Activated CD4-positive, alpha-beta T cell treated with anti-CD3 and anti-CD28 coated beads for 48 hours (primary cell): ENCODE measurements at regions not wholly inside any gene's neighbourhood (a gene's known extent, or its start where the extent isn't known, plus 50 kb on each side); places are given as distances from the start of the nearest gene placed in this dataset.
"Not testable (repeated sequence)": the region's sequence is repeated elsewhere in the genome, so short reads cannot be mapped to it uniquely, and the experiment has no call there.

Source experiments
- DNase-seq: peaks from one replicate; pipeline ENCODE4 v3.0.0-alpha.2; 2020

DNA sequence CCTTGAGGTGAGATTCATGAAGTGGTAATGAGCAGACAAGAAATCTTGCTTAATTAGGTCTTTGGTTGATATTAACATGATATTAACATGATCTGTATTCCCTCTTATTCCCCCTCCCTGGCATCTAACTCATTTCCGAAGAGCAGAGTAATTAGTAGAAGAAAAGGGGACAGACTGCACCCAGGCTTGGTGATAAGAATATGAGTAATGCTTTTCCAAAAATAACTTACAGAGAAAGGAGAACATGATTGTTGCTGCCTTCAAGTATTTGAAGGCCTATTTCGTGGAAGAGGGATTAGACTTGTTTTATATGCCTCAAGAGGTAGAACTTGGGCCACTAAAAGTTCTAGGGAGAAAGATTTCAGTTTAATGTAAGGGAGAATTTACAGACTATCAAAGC is 130.6 kb upstream of the ATP5MC3 start:
- no peak for DNase-seq

DNA sequence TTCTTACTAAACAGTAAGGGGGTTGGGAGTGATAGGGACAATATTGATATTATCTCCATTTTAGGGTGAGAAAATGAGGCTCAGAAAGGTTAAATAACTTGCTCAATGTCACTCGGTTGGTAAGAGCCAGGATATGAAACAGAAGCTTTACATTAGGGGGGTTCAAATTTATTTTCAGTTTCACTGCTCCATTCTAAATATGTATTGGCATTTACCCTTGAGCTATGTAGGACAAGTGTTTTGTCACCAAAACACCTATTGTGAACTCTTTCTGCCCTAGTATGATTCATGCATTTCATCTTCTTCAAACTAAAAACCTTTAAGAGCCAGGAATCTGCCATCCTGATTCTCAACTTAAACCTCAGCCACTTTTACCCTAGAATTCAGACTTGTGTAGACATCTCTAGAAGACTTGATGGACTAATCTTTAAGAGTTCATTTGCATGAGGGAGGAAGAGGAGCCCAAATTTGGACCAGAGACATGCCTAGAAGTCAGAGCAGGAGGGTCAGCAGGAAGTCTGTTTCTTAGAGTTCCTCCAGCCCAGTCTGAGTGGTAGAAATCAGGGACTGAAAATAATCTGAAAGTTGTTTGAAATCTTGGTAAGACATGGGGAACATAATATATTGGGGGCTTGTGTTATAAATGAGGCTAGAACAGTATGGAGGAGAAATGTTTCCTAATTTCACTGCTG is 129.4 kb upstream of the ATP5MC3 start:
- no peak for DNase-seq

DNA sequence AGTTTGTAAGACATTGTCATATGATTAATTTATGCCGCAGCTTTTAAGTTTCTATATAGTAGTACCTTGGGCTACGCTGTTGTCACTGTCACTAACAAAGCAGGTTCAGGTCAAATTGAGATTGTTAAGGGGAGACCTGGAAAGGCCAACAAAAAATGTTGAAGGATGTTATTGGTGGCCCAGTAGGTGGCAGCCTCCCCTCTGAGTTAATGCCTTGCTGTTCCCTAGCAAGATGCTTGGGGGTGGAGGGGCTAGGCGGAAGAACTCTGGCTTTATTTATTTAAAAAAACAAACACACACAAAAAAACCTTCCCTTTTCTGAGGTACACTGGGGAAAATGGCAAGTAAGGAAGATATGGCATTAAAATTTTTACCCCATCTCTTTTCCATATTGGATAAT is 128.3 kb upstream of the ATP5MC3 start:
- DNase-seq = peak; percentile 8

DNA sequence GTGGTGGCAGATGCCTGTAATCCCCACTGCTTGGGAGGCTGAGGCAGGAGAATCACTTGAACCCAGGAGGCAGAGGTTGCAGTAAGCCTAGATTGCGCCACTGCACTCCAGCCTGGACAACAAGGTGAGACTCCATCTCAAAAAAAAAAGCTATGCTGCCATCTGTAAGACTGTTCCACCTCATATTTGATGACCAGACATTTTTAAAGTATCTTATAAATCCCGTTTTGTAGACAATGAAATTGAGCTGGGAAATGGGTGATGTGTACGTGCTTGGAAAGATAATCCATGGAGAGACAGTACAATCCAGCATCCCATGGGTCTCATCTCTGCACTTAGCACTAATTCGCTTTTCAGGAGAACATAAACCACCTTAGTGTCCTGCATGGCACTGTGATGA is 126.5 kb upstream of the ATP5MC3 start:
- no peak for DNase-seq

DNA sequence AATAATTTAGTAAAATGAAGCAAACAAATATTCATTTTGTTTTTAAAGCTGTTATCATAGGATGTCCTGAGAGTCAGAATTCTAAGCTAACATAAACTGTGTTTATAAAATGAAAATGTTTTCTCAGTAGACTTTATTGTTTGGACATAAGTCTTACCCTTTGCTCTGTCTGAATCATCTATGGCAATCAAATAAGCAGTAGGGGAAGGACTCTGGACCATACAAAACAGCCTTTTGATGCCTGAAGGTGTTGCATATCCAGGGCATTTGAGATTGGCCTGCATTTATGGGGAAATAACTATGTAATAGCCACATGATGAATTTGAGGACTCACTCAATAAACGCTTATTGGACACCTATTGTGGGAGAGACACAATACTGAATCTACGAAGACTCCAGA is 123.0 kb upstream of the ATP5MC3 start:
- DNase-seq = no peak

DNA sequence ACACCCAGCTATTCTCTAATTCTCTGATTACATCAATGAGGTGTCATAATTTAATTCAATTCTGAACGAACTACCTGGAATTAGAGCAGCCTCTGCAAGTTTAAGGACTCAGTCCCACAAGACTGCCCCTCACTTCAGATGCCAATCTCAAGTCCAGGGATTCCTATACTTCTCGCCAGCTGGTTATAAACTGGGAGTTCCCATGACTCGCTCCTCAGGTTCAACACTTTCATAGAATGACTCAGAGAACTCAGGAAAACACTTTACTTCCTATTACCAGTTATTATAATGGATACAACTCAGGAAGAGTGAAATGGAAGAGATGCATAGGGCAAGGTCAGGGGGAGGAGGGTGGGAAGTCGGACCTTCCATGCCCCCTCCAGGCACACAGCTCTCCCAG is 112.3 kb upstream of the ATP5MC3 start:
- no peak for DNase-seq

DNA sequence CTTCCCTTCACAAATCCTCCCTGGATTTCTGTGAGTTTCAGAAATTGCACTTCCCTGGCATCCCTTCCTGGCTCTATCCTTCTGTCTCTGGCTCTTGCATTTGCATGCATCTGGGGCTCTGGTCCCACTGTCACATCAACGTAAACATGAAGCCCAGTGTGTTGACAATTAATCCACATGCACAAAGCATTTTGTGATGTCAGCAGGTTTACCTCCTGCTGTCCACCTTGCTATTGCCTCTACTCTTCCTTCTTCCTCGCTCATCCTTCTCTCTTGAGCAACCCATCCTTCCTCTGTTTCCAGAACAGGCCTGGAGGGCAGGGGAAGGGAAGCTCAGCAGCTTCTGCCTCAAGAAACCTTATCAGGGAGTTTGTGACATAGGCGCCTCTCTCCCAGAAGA is 111.7 kb upstream of the ATP5MC3 start:
- DNase-seq = no peak

DNA sequence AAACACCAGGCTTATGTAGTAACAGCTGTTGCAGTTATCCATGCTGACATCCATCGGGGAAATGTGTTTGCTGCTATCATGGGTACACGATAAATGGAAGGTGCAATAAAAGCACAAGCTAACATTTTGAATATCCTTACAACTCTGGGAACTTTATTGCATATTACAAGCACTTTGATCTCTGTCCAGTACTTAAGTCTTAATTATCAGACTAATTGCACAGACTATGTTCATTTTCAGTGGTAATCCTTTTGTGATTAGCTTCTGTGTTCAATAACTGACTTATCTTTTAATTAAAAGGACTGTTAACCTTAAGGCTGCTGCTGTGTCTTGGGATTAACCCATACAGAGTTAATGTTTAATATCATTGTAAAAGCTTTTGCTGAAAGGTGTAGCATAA is 101.4 kb upstream of the ATP5MC3 start:
- DNase-seq = no peak

DNA sequence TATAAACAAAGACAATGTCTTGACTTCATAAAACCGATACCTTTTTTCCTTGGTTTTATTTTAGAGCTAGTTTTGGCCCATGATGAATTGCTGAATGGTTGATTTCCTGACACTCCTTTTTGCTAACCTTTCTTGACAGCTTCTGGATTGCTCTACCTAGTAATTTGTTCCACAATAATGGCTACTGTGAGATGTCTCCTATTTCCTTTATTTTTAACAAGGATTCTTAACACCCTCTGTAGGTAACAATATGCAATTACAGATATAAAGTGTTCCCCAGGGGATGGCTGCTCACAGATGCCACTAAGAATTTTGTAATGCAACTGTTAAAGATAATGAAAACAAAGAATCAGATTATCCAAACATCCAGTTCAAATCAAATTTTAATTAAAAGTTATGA is 100.8 kb upstream of the ATP5MC3 start:
- DNase-seq = no peak

DNA sequence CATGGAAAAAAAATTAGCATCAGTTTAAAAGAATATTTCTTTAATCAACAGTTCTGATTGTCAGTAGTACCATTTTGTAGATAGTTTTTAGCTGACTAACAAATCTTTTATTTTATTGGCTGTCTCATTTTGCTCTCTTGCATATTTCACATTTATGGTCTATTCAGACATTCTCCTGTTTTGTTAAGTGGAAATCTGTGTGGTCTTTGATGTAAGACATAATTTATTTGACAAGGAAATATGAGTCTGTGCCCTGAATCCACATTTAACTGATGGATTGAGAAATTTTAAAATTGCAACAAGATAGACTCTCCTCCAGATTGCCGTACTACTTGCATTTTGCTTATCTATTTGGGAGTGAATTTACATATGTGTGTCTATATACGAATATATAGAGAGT is 96.3 kb upstream of the ATP5MC3 start:
- no peak for DNase-seq

DNA sequence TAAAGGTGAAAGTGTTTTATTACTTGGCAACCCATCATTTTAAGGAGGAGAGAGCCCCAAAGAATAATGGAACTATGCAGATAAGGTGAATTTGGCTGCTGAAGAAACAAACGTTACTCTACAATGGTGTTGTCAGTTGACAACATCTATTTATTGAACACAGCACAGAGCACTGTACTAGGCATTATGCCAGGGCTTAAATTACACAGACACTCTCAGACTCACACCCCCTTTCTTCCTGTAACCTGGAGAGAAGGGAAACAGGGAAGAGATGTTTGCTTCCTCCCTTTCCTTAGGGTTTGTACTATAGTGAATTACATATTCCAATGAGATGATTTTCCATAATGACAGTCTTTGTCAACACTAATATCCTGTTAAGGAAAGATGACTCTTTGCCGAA is 94.0 kb upstream of the ATP5MC3 start:
- DNase-seq = no peak

DNA sequence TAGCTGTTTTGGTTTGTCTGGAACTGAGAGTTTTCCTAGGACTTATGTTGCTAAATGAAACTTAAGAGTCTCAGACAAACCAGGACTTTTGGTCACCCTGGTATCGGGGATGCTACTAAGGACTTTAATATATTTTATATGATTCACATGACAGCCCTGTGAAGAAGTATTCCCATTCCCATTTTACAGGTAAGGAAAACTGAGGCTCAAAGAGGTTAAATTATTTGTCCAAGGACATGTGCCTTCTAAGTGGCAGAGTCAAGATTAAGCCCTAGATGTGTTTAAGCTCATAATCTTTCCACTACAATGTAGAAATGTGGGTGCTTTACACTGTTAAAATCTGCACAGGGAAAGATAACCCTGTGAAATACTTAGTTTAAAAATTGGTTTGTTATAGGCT is 77.7 kb upstream of the ATP5MC3 start:
- no peak for DNase-seq

DNA sequence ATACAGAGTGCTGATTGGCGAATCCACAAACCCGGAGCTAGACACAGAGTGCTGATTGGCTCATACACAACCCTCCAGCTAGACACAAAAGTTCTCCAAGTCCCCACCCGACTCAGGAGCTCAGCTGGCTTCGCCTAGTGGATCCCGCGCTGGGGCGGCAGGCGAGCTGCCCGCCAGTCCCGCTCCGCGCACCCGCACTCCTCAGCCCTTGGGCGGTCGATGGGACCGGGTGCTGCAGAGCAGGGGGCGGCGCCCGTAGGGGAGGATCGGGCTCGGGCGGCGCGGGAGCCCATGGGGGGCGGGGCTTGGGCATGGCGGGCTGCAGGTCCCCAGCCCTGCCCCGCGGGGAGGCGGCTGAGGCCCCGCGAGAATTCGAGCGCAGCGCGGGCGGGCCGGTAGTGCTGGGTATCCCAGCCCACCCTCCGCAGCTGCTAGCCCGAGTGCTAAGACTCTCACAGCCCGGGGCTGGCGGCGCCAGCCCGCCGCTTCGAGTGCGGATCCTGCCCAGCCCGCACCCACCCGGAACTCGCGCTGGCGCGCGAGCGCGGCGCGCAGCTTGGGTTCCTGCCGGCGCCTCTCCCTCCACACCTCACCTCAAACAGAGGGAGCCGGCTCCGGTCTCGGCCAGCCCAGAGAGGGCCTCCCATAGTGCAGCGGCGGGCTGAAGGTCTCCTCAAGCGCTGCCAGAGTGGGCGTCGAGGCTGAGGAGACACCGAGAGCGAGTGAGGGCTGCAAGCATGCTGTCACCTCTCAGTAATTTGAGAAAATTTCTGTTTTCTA is 75.5 kb upstream of the ATP5MC3 start:
- DNase-seq = no peak

DNA sequence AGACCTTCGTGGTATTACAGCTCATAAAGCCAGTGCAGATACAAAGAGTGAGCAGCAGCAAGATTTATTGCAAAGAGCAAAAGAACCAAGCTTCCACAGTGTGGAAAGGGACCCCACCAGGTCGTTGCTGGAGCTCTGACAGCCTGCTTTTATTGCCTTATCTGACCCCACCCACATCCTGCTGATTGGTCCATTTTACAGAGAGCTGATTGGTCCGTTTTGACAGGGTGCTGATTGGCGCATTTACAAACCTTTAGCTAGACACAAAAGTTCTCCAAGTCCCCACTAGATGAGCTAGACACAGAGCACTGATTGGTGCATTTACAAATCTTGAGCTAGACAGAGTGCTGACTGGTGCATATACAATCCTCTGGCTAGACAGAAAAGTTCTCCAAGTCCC is 74.9 kb upstream of the ATP5MC3 start:
- not testable (repeated sequence) for DNase-seq

DNA sequence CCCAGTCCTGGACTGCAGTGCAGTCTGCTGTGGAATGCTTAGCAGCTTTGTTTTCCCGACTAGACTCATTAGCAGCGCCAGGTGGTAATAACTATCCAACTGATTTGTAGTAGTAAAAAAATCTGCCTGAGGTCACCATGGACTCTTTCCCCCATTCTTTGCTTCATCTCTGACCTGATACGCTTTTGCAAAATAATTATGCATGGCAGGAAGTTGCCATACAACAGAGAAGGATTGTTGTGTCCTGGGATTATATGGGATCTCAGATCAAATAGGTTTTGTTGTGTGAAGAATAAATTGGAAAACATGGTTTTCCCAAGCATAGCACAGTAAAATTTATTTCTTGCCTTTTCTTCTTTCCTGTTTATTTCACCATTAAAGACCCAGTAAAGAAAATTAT is 72.4 kb upstream of the ATP5MC3 start:
- no peak for DNase-seq

DNA sequence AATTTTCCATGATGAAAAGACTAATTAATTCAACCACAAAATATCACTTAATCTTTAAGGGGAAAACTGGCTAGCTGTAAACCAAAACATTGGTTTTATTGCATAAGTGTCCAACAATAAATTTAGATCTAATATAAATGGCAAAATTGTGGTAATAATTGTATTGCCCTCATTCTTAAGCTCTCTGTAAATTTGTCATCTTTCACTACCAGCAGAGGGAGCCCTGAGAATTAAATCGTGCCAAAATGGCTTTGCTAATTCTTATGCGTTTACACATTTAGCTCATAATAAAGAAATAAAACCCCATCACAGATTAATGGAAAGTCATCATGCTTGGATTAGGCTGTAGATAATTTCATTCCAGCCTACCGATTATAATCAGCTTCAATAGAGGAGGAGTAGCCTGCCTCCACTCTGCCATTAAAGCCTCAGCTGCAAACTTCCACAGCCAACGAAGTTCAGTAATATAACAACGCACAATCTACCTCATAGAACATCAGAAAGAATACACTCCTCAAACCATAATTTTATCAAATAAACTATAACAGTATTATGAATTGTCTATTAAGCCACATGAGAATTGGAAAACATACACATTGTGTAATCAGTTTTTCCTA is 70.0 kb upstream of the ATP5MC3 start:
- no peak for DNase-seq

DNA sequence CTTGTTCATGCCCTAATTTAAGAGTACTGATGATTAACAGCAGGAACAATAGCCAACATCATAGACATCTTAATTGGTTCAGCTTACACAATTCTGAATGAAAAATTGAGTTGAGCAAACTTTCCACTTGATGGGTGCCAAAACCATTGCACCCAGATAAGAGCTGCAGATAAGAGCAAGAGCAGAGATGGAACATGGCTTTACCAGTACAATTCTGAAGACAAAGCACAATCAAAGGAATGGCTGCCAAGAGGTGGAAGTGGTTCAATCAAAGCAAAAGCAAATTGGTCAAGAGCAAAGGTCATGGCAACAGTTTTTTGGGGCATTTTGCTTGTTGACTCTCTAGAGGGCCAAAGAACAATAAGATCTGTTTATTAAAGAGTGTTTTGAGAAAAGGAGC is 65.6 kb upstream of the ATP5MC3 start:
- no peak for DNase-seq

DNA sequence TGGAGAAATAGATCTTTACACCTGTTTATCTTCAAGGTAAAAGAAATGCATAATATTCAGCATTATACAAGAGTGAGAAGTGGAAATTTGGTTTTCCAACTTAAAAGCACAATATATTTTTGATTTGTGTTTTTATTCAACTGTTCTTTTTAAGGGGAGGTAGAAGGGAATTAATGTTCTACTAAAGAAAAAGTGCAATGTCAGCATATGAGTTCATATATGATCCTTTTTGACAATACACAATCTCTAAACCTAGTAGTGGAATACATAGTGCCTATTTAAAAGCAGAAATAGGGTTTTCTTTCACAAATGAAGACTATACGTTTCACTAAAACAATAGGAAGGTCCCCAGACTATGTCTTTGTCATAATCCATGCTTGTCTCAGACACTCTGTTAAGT is 63.2 kb upstream of the ATP5MC3 start:
- no peak for DNase-seq

DNA sequence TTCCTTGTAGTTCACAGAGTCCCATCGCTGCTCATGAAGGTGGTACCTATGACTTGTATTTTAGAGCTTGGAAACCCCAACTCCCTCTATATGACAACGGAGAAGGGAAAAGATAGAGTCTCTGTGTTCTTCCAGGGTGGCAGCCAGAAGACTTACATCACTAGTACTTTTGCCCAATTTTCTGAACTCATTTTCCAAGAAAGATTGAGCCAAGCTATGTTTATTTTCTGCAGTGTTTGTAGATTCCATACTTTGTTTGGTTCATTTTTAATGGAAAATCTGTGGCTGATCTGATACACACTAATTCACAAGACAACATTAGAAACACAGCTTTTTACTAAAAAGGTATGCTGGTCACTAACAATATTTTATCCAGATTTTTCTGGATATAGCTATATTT is 60.2 kb upstream of the ATP5MC3 start:
- no peak for DNase-seq

DNA sequence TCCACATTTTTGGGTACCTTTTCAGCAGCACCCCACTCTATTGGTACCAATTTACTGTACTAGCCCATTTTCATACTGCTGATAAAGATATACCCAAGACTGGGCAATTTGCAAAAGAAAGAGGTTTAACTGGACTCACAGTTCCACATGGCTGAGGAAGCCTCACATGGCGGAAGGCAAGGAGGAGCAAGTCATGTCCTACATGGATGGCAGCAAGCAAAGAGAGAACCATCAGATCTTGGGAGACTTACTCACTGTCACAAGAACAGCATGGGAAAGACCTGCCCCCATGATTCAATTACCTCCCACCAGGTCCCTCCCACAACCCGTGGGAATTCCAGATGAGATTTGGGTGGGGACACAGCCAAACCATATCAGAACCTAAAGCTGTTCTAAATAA is 58.5 kb upstream of the ATP5MC3 start:
- DNase-seq = not testable (repeated sequence)

DNA sequence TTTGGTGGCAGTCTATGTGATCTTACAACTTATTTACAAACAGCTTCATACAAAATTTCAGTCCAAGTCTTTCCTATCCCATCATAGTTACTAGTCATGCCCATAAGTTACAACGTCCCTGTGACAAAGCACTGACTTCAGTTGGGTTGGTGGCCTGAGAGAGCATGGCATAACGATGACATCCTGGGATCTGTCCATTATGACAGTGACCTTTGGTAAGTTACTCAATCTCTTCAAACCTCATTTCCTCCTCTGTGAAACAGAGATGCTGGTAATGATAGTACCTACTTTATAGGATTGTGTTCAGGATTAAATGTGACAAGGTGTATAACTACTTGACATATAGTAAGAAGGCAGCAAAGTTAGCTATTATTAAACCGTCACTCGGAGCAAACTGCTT is 55.4 kb upstream of the ATP5MC3 start:
- DNase-seq = no peak

DNA sequence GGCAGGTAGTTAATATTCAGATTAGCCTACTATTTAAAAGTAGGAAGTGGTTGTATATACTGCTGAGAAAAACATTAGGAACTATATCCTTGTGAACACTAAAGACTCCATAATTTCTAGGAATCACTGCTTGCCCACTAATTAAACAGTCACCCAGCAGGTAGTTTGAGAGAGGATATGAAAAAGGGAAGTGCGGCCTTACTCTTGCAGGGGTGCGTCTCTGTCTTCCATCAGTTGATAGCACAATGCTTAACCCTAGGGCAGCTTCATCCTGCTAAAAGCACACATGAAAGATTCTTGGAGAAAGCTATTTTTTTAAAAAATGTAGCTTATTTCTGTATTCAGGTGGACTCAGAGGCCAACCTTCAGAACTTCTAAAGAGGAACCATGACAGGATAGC is 53.1 kb upstream of the ATP5MC3 start:
- no peak for DNase-seq

DNA sequence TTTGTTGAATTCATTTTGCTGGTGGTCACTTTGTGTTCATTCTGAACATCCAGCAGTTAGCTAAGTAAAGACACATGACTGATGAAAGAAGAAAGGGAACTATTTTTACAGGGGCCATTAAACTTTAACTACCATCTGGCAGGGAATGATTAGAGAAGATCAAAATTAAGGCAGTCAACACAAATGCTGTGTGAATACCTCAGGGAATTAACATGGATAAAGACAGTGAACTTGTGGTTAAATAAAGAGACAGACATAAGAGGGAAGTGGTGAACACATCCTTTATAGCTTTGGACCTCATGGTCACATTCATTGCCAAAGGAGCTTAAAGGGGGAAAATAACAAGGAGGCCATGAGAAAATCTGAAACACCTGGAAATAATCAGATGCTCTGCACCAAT is 52.6 kb upstream of the ATP5MC3 start:
- no peak for DNase-seq

DNA sequence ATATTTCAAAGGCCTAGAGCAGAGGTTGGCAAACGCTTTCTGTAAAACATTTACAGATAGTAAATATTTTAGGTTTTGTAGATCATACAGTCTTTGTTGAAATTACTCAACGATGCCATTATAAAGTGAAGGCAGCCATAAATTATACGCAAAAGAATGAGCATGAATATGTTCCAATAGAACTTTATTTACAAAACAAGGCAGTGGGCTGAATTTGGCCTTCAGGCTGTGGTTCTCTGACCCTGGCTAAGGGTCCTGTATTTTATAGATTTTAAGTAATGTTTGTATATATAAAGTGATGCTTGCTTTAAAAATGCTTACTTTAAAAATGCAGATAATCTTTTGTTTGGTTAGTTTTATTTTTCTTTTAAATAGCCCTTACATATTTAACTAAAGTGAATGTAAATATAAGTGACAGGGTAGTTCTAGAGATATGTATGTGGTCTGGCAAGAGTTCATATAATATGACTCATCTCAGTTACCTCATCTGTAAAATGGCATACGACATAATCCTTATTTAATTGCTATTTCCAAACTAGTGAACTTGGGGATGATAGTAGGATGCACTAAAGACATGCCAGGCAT is 51.7 kb upstream of the ATP5MC3 start:
- no peak for DNase-seq
